DMS153 treated with DMSO at 0.1 percent for 48 hours (cell line): ENCODE measurements at regions not wholly inside any gene's neighbourhood (a gene's known extent, or its start where the extent isn't known, plus 50 kb on each side); places are given as distances from the start of the nearest gene placed in this dataset.
A peak's percentile ranks its signal among the peaks of the same experiment; 100 is the strongest.
"Not testable (repeated sequence)": the region's sequence is repeated elsewhere in the genome, so short reads cannot be mapped to it uniquely, and the experiment has no call there.

Experiments used
- DNase-seq: peaks from one replicate; lab custom pipeline; 2025; ENCODE audit not compliant: unreplicated experiment; lab: John Stamatoyannopoulos, UW

GRCh38 chr14:22390195-22390594, 198.8 kb downstream of the DAD1 start:
- no peak for DNase-seq

- no peak for DNase-seq
These were observed 200.1 kb downstream of the DAD1 start for GRCh38 chr14:22388669-22389595.

GRCh38 chr14:22387776-22388241, 201.2 kb downstream of the DAD1 start:
- no peak for DNase-seq

GRCh38 chr14:22386924-22387775, 201.9 kb downstream of the DAD1 start:
- DNase-seq, result peak; percentile 44

- DNase-seq, result no peak
These were observed 204.0 kb downstream of the DAD1 start for GRCh38 chr14:22384974-22385526.

GRCh38 chr14:22384167-22384549, 204.9 kb downstream of the DAD1 start:
- no peak for DNase-seq

GRCh38 chr14:22383515-22384166, 205.4 kb downstream of the DAD1 start:
- no peak for DNase-seq

- DNase-seq, result no peak
These were observed 206.1 kb downstream of the DAD1 start for GRCh38 chr14:22382955-22383354.

- no peak for DNase-seq
These were observed 206.6 kb downstream of the DAD1 start for GRCh38 chr14:22382395-22382794.

- no peak for DNase-seq
These were observed 207.3 kb downstream of the DAD1 start for GRCh38 chr14:22381766-22382165.

- no peak for DNase-seq
These were observed 207.6 kb downstream of the DAD1 start for GRCh38 chr14:22381408-22381760.

GRCh38 chr14:22380571-22381407, 208.2 kb downstream of the DAD1 start:
- no peak for DNase-seq

- no peak for DNase-seq
These were observed 209.3 kb downstream of the DAD1 start for GRCh38 chr14:22379727-22380126.

- no peak for DNase-seq
These were observed 210.8 kb downstream of the DAD1 start for GRCh38 chr14:22378181-22378580.

- DNase-seq, result peak; percentile 23
These were observed 213.6 kb downstream of the DAD1 start for GRCh38 chr14:22375321-22375930.

GRCh38 chr14:22370084-22370847, 218.8 kb downstream of the DAD1 start:
- DNase-seq, result no peak

- DNase-seq, result no peak
These were observed 230.3 kb downstream of the DAD1 start for GRCh38 chr14:22358726-22359125.

GRCh38 chr14:22349281-22349680, 239.7 kb downstream of the DAD1 start:
- DNase-seq, result not testable (repeated sequence)

- DNase-seq, result no peak
These were observed 244.4 kb downstream of the DAD1 start for GRCh38 chr14:22344673-22345072.
